ENCODE measurements at regions not wholly inside any gene's neighbourhood (a gene's known extent, or its start where the extent isn't known, plus 50 kb on each side); places are given as distances from the start of the nearest gene placed in this dataset.

GRCh38 chr3:23657647-23658046, 148.1 kb upstream of the UBE2E1 start:
- Mint-ChIP-seq H3K9me3 (peaks cover 6% of the 10 kb centered on the region), H3K4me1 (ENCODE audit: low read depth) (peaks cover 27% of the 10 kb centered on the region), H3K36me3 (ENCODE audit: low read depth) (no peaks in the 10 kb centered on the region), H3K4me3 (no peak overlapping the region), H3K27me3 (peaks cover 9% of the 10 kb centered on the region), H3K27ac (no peak overlapping the region)

- Mint-ChIP-seq H3K4me1 (ENCODE audit: low read depth) (peaks cover 17% of the 10 kb centered on the region), H3K36me3 (ENCODE audit: low read depth) (no peaks in the 10 kb centered on the region), H3K27ac (no peak overlapping the region), H3K27me3 (peaks cover 9% of the 10 kb centered on the region), H3K9me3 (peaks cover 6% of the 10 kb centered on the region), H3K4me3 (no peak overlapping the region)
Observed at GRCh38 chr3:23659274-23659673, 146.5 kb upstream of the UBE2E1 start.

- no peak overlapping the region for H3K4me3 Mint-ChIP-seq
- no peak overlapping the region for H3K27ac Mint-ChIP-seq
- H3K27me3 Mint-ChIP-seq = peaks cover 9% of the 10 kb centered on the region
- no peaks in the 10 kb centered on the region for H3K36me3 Mint-ChIP-seq (ENCODE audit: low read depth)
- peaks cover 6% of the 10 kb centered on the region for H3K9me3 Mint-ChIP-seq
- H3K4me1 Mint-ChIP-seq (ENCODE audit: low read depth) = peaks cover 12% of the 10 kb centered on the region
Observed at GRCh38 chr3:23659840-23660430, 145.8 kb upstream of the UBE2E1 start.

DNA sequence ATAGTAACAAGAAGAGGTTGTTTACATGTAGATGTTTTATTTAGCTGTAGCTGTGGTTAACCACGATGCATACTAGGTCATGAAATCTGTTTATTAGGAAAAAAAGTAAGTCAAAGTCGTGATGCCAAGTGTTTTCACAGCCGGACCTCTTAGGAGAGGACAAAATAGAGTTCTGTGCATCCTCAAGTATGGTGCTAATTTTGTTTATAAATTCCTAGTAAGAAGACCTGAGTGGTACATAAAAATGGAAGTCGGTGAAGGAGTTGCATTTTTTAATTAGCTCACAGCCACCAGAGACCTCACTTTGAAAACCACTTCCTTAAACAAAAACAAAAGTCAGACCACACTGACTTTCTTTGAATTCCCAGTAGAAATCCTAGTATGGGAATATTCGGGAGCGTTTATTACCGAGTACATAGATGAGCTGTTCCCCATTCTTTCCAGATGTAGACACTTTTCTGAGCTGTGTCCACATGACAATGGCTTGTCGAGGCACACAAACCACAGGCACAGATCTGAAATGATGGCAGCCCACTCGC, 143.6 kb upstream of the UBE2E1 start:
- peaks cover 12% of the 10 kb centered on the region for H3K4me1 Mint-ChIP-seq (ENCODE audit: low read depth)
- H3K27me3 Mint-ChIP-seq = peaks cover 9% of the 10 kb centered on the region
- no peak overlapping the region for H3K4me3 Mint-ChIP-seq
- no peaks in the 10 kb centered on the region for H3K9me3 Mint-ChIP-seq
- no peaks in the 10 kb centered on the region for H3K36me3 Mint-ChIP-seq (ENCODE audit: low read depth)
- no peak overlapping the region for H3K27ac Mint-ChIP-seq

GRCh38 chr3:23663246-23663645, 142.5 kb upstream of the UBE2E1 start:
- Mint-ChIP-seq H3K27ac (no peak overlapping the region), H3K4me1 (ENCODE audit: low read depth) (peaks cover 12% of the 10 kb centered on the region), H3K4me3 (no peak overlapping the region), H3K27me3 (peaks cover 9% of the 10 kb centered on the region), H3K9me3 (no peaks in the 10 kb centered on the region), H3K36me3 (ENCODE audit: low read depth) (no peaks in the 10 kb centered on the region)

- H3K36me3 Mint-ChIP-seq (ENCODE audit: low read depth) = no peaks in the 10 kb centered on the region
- H3K27ac Mint-ChIP-seq = no peak overlapping the region
- no peaks in the 10 kb centered on the region for H3K9me3 Mint-ChIP-seq
- peaks cover 9% of the 10 kb centered on the region for H3K27me3 Mint-ChIP-seq
- no peak overlapping the region for H3K4me3 Mint-ChIP-seq
- peaks cover 11% of the 10 kb centered on the region for H3K4me1 Mint-ChIP-seq (ENCODE audit: low read depth)
Observed at GRCh38 chr3:23663661-23664186, 142.0 kb upstream of the UBE2E1 start.

GRCh38 chr3:23664459-23664858, 141.3 kb upstream of the UBE2E1 start:
- Mint-ChIP-seq H3K9me3 (no peaks in the 10 kb centered on the region), H3K4me1 (ENCODE audit: low read depth) (peaks cover 9% of the 10 kb centered on the region), H3K27me3 (peaks cover 9% of the 10 kb centered on the region), H3K4me3 (no peak overlapping the region), H3K36me3 (ENCODE audit: low read depth) (no peaks in the 10 kb centered on the region), H3K27ac (no peak overlapping the region)

GRCh38 chr3:23665741-23666140, 140.0 kb upstream of the UBE2E1 start:
- peaks cover 7% of the 10 kb centered on the region for H3K27me3 Mint-ChIP-seq
- no peaks in the 10 kb centered on the region for H3K9me3 Mint-ChIP-seq
- no peak overlapping the region for H3K4me3 Mint-ChIP-seq
- H3K27ac Mint-ChIP-seq = no peak overlapping the region
- peaks cover 9% of the 10 kb centered on the region for H3K4me1 Mint-ChIP-seq (ENCODE audit: low read depth)
- H3K36me3 Mint-ChIP-seq (ENCODE audit: low read depth) = no peaks in the 10 kb centered on the region

GRCh38 chr3:23666818-23667217, 138.9 kb upstream of the UBE2E1 start:
- Mint-ChIP-seq H3K4me3 (no peak overlapping the region), H3K27ac (no peak overlapping the region), H3K4me1 (ENCODE audit: low read depth) (peaks cover 7% of the 10 kb centered on the region), H3K9me3 (no peaks in the 10 kb centered on the region), H3K27me3 (peaks cover 9% of the 10 kb centered on the region), H3K36me3 (ENCODE audit: low read depth) (no peaks in the 10 kb centered on the region)

- no peaks in the 10 kb centered on the region for H3K4me1 Mint-ChIP-seq (ENCODE audit: low read depth)
- no peak overlapping the region for H3K4me3 Mint-ChIP-seq
- H3K9me3 Mint-ChIP-seq = no peaks in the 10 kb centered on the region
- peaks cover 16% of the 10 kb centered on the region for H3K27me3 Mint-ChIP-seq
- no peaks in the 10 kb centered on the region for H3K36me3 Mint-ChIP-seq (ENCODE audit: low read depth)
- H3K27ac Mint-ChIP-seq = no peak overlapping the region
Observed at GRCh38 chr3:23667536-23668429, 138.0 kb upstream of the UBE2E1 start.

- H3K27me3 Mint-ChIP-seq = peaks cover 21% of the 10 kb centered on the region
- H3K4me3 Mint-ChIP-seq = no peak overlapping the region
- no peaks in the 10 kb centered on the region for H3K36me3 Mint-ChIP-seq (ENCODE audit: low read depth)
- no peaks in the 10 kb centered on the region for H3K9me3 Mint-ChIP-seq
- no peak overlapping the region for H3K27ac Mint-ChIP-seq
- no peaks in the 10 kb centered on the region for H3K4me1 Mint-ChIP-seq (ENCODE audit: low read depth)
Observed at GRCh38 chr3:23668430-23668904, 137.3 kb upstream of the UBE2E1 start.

DNA sequence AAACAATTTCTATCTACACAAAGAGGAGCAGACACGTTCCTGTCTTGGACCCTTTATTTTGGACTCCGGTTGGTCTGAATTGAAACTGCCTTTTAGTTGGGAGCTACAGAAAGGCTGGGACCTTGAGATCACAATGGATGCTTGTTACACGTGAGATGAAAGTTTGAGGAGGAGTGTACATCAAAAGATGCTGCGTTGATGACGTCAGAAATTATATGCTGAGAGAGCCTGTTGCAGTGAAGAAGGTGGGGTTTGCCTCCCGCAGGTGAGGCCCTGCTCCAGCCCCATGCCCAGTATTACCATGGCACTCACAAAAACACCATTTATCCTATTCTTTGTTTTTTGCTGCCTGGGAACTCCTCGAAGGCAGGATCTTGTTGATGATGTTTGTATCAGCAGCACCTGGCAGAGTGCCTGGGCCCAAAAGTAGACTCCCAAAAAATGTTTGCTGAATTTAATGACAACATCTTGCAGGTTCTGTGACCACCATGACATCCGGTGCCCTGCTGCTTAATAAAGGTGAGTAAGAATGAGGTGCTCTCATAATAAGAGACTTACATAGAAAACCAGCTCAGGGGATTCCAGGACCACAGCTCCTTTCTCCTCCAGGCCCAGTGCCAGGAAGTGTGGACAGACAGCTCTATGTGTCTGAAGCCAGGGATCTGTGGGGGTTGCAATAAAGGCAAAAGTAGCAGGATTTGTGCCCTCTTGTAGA, 136.1 kb upstream of the UBE2E1 start:
- H3K4me1 Mint-ChIP-seq (ENCODE audit: low read depth) = no peaks in the 10 kb centered on the region
- peaks cover 27% of the 10 kb centered on the region for H3K27me3 Mint-ChIP-seq
- H3K4me3 Mint-ChIP-seq = no peak overlapping the region
- no peak overlapping the region for H3K27ac Mint-ChIP-seq
- H3K36me3 Mint-ChIP-seq (ENCODE audit: low read depth) = no peaks in the 10 kb centered on the region
- H3K9me3 Mint-ChIP-seq = no peaks in the 10 kb centered on the region

- Mint-ChIP-seq H3K36me3 (ENCODE audit: low read depth) (no peaks in the 10 kb centered on the region), H3K4me1 (ENCODE audit: low read depth) (no peaks in the 10 kb centered on the region), H3K27me3 (peaks cover 27% of the 10 kb centered on the region), H3K27ac (no peak overlapping the region), H3K9me3 (no peaks in the 10 kb centered on the region), H3K4me3 (peak overlapping the region; percentile 9)
Observed at GRCh38 chr3:23671851-23672589, 133.7 kb upstream of the UBE2E1 start.

- no peak overlapping the region for H3K4me3 Mint-ChIP-seq
- no peaks in the 10 kb centered on the region for H3K9me3 Mint-ChIP-seq
- peaks cover 27% of the 10 kb centered on the region for H3K27me3 Mint-ChIP-seq
- no peaks in the 10 kb centered on the region for H3K36me3 Mint-ChIP-seq (ENCODE audit: low read depth)
- H3K27ac Mint-ChIP-seq = no peak overlapping the region
- no peaks in the 10 kb centered on the region for H3K4me1 Mint-ChIP-seq (ENCODE audit: low read depth)
Observed at GRCh38 chr3:23672628-23673027, 133.1 kb upstream of the UBE2E1 start.
